ENCODE measurements at regions not wholly inside any gene's neighbourhood (a gene's known extent, or its start where the extent isn't known, plus 50 kb on each side); places are given as distances from the start of the nearest gene placed in this dataset.
A peak's percentile ranks its signal among the peaks of the same experiment; 100 is the strongest.

GRCh38 chr3:6113338-6113737, 747.6 kb upstream of the GRM7 start:
- no peaks in the 10 kb centered on the region for H3K4me1 Mint-ChIP-seq (ENCODE audit: low read depth, unreplicated experiment)
- no peaks in the 10 kb centered on the region for H3K9me3 ChIP-seq (ENCODE audit: insufficient read depth, low read depth, low read length)
- H3K4me3 ChIP-seq (ENCODE audit: insufficient read depth, low read depth, low read length), result no peak overlapping the region
- H3K27ac ChIP-seq (ENCODE audit: low read depth, low read length), result no peak overlapping the region
- no peaks in the 10 kb centered on the region for H3K27me3 Mint-ChIP-seq (ENCODE audit: low read depth, unreplicated experiment)
- no peaks in the 10 kb centered on the region for H3K79me2 ChIP-seq (ENCODE audit: insufficient read depth, low read length)
- H3K9me3 Mint-ChIP-seq (ENCODE audit: unreplicated experiment), result no peaks in the 10 kb centered on the region
- no peak overlapping the region for H2AFZ ChIP-seq (ENCODE audit: low read depth, low read length)
- H3K27me3 ChIP-seq (ENCODE audit: insufficient read depth, low read length), result no peaks in the 10 kb centered on the region
- peak; percentile 5 for DNase-seq (ENCODE audit: low read depth)
- no peaks in the 10 kb centered on the region for H3K4me1 ChIP-seq (ENCODE audit: insufficient read depth, low read length)
- no peaks in the 10 kb centered on the region for H4K20me1 ChIP-seq (ENCODE audit: insufficient read depth, low read length)
- H3K9ac ChIP-seq (ENCODE audit: low read length), result no peak overlapping the region
- no peak for FAIRE-seq
- no peaks in the 10 kb centered on the region for H3K36me3 ChIP-seq (ENCODE audit: insufficient read depth, low read length)
- no peak overlapping the region for H3K4me2 ChIP-seq (ENCODE audit: low read length)
- no peak overlapping the region for H3K4me3 Mint-ChIP-seq (ENCODE audit: unreplicated experiment)
- H3K27ac Mint-ChIP-seq (ENCODE audit: unreplicated experiment), result no peak overlapping the region
- TF ChIP-seq CTCF (IDR thresholded peaks at IDR 0.05; ENCODE audit: insufficient read depth, low read depth, low read length), result no peak
- TF ChIP-seq EZH2 (IDR thresholded peaks at IDR 0.05; ENCODE audit: insufficient read depth, low read length), result no peak
- H3K36me3 Mint-ChIP-seq (ENCODE audit: low read depth, unreplicated experiment), result no peaks in the 10 kb centered on the region

- H3K4me3 ChIP-seq (ENCODE audit: insufficient read depth, low read depth, low read length), result no peak overlapping the region
- TF ChIP-seq CTCF (IDR thresholded peaks at IDR 0.05; ENCODE audit: insufficient read depth, low read depth, low read length), result no peak
- TF ChIP-seq EZH2 (IDR thresholded peaks at IDR 0.05; ENCODE audit: insufficient read depth, low read length), result no peak
- no peak overlapping the region for H2AFZ ChIP-seq (ENCODE audit: low read depth, low read length)
- H3K27me3 ChIP-seq (ENCODE audit: insufficient read depth, low read length), result no peaks in the 10 kb centered on the region
- H3K27ac ChIP-seq (ENCODE audit: low read depth, low read length), result no peak overlapping the region
- no peak overlapping the region for H3K9ac ChIP-seq (ENCODE audit: low read length)
- H3K9me3 ChIP-seq (ENCODE audit: insufficient read depth, low read depth, low read length), result no peaks in the 10 kb centered on the region
- no peak overlapping the region for H3K4me3 Mint-ChIP-seq (ENCODE audit: unreplicated experiment)
- DNase-seq (ENCODE audit: low read depth) (no peak), FAIRE-seq (no peak)
- H3K79me2 ChIP-seq (ENCODE audit: insufficient read depth, low read length), result no peaks in the 10 kb centered on the region
- no peak overlapping the region for H3K4me2 ChIP-seq (ENCODE audit: low read length)
- H3K27me3 Mint-ChIP-seq (ENCODE audit: low read depth, unreplicated experiment), result no peaks in the 10 kb centered on the region
- no peaks in the 10 kb centered on the region for H4K20me1 ChIP-seq (ENCODE audit: insufficient read depth, low read length)
- no peaks in the 10 kb centered on the region for H3K4me1 Mint-ChIP-seq (ENCODE audit: low read depth, unreplicated experiment)
- H3K36me3 ChIP-seq (ENCODE audit: insufficient read depth, low read length), result no peaks in the 10 kb centered on the region
- H3K36me3 Mint-ChIP-seq (ENCODE audit: low read depth, unreplicated experiment), result no peaks in the 10 kb centered on the region
- no peaks in the 10 kb centered on the region for H3K9me3 Mint-ChIP-seq (ENCODE audit: unreplicated experiment)
- H3K27ac Mint-ChIP-seq (ENCODE audit: unreplicated experiment), result no peak overlapping the region
- no peaks in the 10 kb centered on the region for H3K4me1 ChIP-seq (ENCODE audit: insufficient read depth, low read length)
Observed at GRCh38 chr3:6119367-6119766, 741.5 kb upstream of the GRM7 start.

- Histone ChIP-seq H3K4me3 (ENCODE audit: insufficient read depth, low read depth, low read length) (no peak overlapping the region), H2AFZ (ENCODE audit: low read depth, low read length) (no peak overlapping the region), H3K36me3 (ENCODE audit: insufficient read depth, low read length) (no peaks in the 10 kb centered on the region), H3K9me3 (ENCODE audit: insufficient read depth, low read depth, low read length) (no peaks in the 10 kb centered on the region), H3K4me2 (ENCODE audit: low read length) (no peak overlapping the region), H3K27ac (ENCODE audit: low read depth, low read length) (no peak overlapping the region), H3K27me3 (ENCODE audit: insufficient read depth, low read length) (no peaks in the 10 kb centered on the region), H3K4me1 (ENCODE audit: insufficient read depth, low read length) (no peaks in the 10 kb centered on the region), H4K20me1 (ENCODE audit: insufficient read depth, low read length) (no peaks in the 10 kb centered on the region), H3K79me2 (ENCODE audit: insufficient read depth, low read length) (no peaks in the 10 kb centered on the region), H3K9ac (ENCODE audit: low read length) (no peak overlapping the region)
- DNase-seq (ENCODE audit: low read depth), result peak; percentile 14
- no peak for FAIRE-seq
- H3K4me3 Mint-ChIP-seq (ENCODE audit: unreplicated experiment), result no peak overlapping the region
- no peaks in the 10 kb centered on the region for H3K4me1 Mint-ChIP-seq (ENCODE audit: low read depth, unreplicated experiment)
- no peaks in the 10 kb centered on the region for H3K27me3 Mint-ChIP-seq (ENCODE audit: low read depth, unreplicated experiment)
- no peaks in the 10 kb centered on the region for H3K36me3 Mint-ChIP-seq (ENCODE audit: low read depth, unreplicated experiment)
- TF ChIP-seq EZH2 (IDR thresholded peaks at IDR 0.05; ENCODE audit: insufficient read depth, low read length), result no peak
- no peak for TF ChIP-seq CTCF (IDR thresholded peaks at IDR 0.05; ENCODE audit: insufficient read depth, low read depth, low read length)
- no peak overlapping the region for H3K27ac Mint-ChIP-seq (ENCODE audit: unreplicated experiment)
- H3K9me3 Mint-ChIP-seq (ENCODE audit: unreplicated experiment), result no peaks in the 10 kb centered on the region
Observed at GRCh38 chr3:6120786-6121185, 740.1 kb upstream of the GRM7 start.
